ENCODE measurements at regions not wholly inside any gene's neighbourhood (a gene's known extent, or its start where the extent isn't known, plus 50 kb on each side); places are given as distances from the start of the nearest gene placed in this dataset.

GRCh38 chr14:101215927-101216326 lies 312.4 kb upstream of the RTL1 start:
- no peak for DNase-seq

GRCh38 chr14:101216366-101217079 lies 313.0 kb upstream of the RTL1 start:
- no peak for DNase-seq

GRCh38 chr14:101217080-101217463 lies 313.6 kb upstream of the RTL1 start:
- DNase-seq, result no peak

GRCh38 chr14:101217616-101218371 lies 314.3 kb upstream of the RTL1 start:
- DNase-seq, result no peak

GRCh38 chr14:101219896-101220703 lies 316.6 kb upstream of the RTL1 start:
- no peak for DNase-seq

GRCh38 chr14:101220921-101221510 lies 317.5 kb upstream of the RTL1 start:
- DNase-seq, result no peak

GRCh38 chr14:101221549-101222160 lies 318.1 kb upstream of the RTL1 start:
- no peak for DNase-seq

- DNase-seq, result no peak
These were observed 319.0 kb upstream of the RTL1 start for GRCh38 chr14:101222362-101223070.

- no peak for DNase-seq
These were observed 319.6 kb upstream of the RTL1 start for GRCh38 chr14:101223127-101223526.

- no peak for DNase-seq
These were observed 320.1 kb upstream of the RTL1 start for GRCh38 chr14:101223561-101224162.

- DNase-seq, result no peak
These were observed 321.0 kb upstream of the RTL1 start for GRCh38 chr14:101224356-101225156.

GRCh38 chr14:101225157-101226152 lies 321.9 kb upstream of the RTL1 start:
- no peak for DNase-seq

- DNase-seq, result no peak
These were observed 322.7 kb upstream of the RTL1 start for GRCh38 chr14:101226265-101226602.

GRCh38 chr14:101226603-101227425 lies 323.3 kb upstream of the RTL1 start:
- no peak for DNase-seq

- no peak for DNase-seq
These were observed 324.4 kb upstream of the RTL1 start for GRCh38 chr14:101227611-101228594.

- no peak for DNase-seq
These were observed 325.5 kb upstream of the RTL1 start for GRCh38 chr14:101228949-101229541.
